ENCODE measurements at regions not wholly inside any gene's neighbourhood (a gene's known extent, or its start where the extent isn't known, plus 50 kb on each side); places are given as distances from the start of the nearest gene placed in this dataset.

DNA sequence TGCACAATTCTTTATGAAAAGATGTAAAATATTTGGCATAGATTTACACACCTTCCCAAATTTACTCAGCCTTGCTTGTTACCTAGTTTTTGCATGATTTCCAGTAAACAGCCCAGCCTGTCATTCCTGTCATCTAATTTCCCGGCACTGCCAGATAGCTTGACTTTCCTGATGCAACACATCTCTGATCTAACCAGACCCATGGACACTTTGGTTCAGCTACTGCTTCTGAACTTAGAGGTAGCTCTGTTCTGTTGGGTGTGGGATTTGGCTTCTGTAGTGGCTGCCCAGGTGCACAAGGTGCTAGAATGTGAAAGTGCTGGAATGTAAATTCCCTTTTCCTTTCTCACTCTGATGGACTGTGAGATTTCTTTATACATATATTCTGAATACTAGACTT is 1033.5 kb downstream of the SLITRK1 start:
- WGBS, 2 experiments (ENCODE audit: extremely low coverage in 2 of 2, insufficient read length in 1 of 2): no CpG with 5 or more reads among the region's 1 CpG
- DNase-seq (no peak), ATAC-seq (ENCODE audit: low read depth) (no peak)
- intact Hi-C loops (cut with micrococcal nuclease) (no loop called here), in situ Hi-C loops (cut with MboI; ENCODE audit: low sequenced_read_pairs) (no loop called here), dilution Hi-C loops (cut with HindIII; ENCODE audit: low sequenced_read_pairs, unreplicated experiment) (no loop called here)
- no peak overlapping the region for H2AFZ ChIP-seq (replicated peaks; ENCODE audit: low read length, poor library complexity)
- CTCF ChIA-PET: no interaction called here
- no peak overlapping the region for H4K8ac ChIP-seq (ENCODE audit: low read depth in 2 of 2, low read length in 2 of 2)
- no peak overlapping the region for H4K5ac ChIP-seq (ENCODE audit: low read depth, low read length)
- POLR2A ChIA-PET (ENCODE audit: unreplicated experiment): no interaction called here
- no peak overlapping the region for H2AK5ac ChIP-seq (ENCODE audit: low read depth, low read length)
- no peak overlapping the region for H2BK120ac ChIP-seq (ENCODE audit: low read depth, low read length)
- H3K9me3 ChIP-seq (ENCODE audit: control insufficient read depth, insufficient read depth, low read length): no peaks in the 10 kb centered on the region
- H3K18ac ChIP-seq (ENCODE audit: low read depth, low read length): no peak overlapping the region
- TF ChIP-seq CEBPB (IDR thresholded peaks at IDR 0.05; ENCODE audit: low read depth, low read length): no peak
- TF ChIP-seq MAFK (IDR thresholded peaks at IDR 0.05; ENCODE audit: low read depth, low read length): no peak
- no peak for TF ChIP-seq NFE2L2 (IDR thresholded peaks at IDR 0.05; ENCODE audit: low read depth, low read length)
- H2AK9ac ChIP-seq (replicated peaks; ENCODE audit: low read depth, low read length, poor library complexity): no peak overlapping the region
- H3K4me3 ChIP-seq (ENCODE audit: insufficient read depth, low read depth, low read length): no peak overlapping the region
- no peak overlapping the region for H2BK20ac ChIP-seq (ENCODE audit: low read depth, low read length)
- H3K56ac ChIP-seq (ENCODE audit: extremely low read depth, insufficient read depth, low read length): no peak overlapping the region
- no peak overlapping the region for H3K23ac ChIP-seq (ENCODE audit: low read depth, low read length)
- H3K27ac ChIP-seq (ENCODE audit: insufficient read depth, low read length): no peak overlapping the region
- H3K36me3 ChIP-seq (ENCODE audit: control insufficient read depth, insufficient read depth, low read length): no peaks in the 10 kb centered on the region
- H4K91ac ChIP-seq (ENCODE audit: insufficient read depth, low read depth, low read length): no peak overlapping the region
- no peak overlapping the region for H2BK5ac ChIP-seq (ENCODE audit: low read depth, low read length, poor library complexity, severe bottlenecking)
- no peak overlapping the region for H3K14ac ChIP-seq (replicated peaks; ENCODE audit: low read depth, low read length)
- no peaks in the 10 kb centered on the region for H4K20me1 ChIP-seq (ENCODE audit: insufficient read depth, low read length)
- no peaks in the 10 kb centered on the region for H3K9me1 ChIP-seq (ENCODE audit: insufficient read depth, low read length)
- H3K4me2 ChIP-seq (ENCODE audit: low read depth, low read length): no peak overlapping the region
- no peak overlapping the region for H2BK15ac ChIP-seq (ENCODE audit: low read depth, low read length)
- H3K79me1 ChIP-seq (ENCODE audit: low read depth in 1 of 2, low read length in 2 of 2): no peaks in the 10 kb centered on the region
- BruUV-seq (replicated peaks): no TSS peak
- H3K4me1 ChIP-seq (ENCODE audit: control insufficient read depth, insufficient read depth, low read length): no peaks in the 10 kb centered on the region
- no peak overlapping the region for H3K9ac ChIP-seq (ENCODE audit: low read depth, low read length)
- H3K27me3 ChIP-seq (ENCODE audit: control insufficient read depth, insufficient read depth, low read length): no peaks in the 10 kb centered on the region
- no peak overlapping the region for H3K4ac ChIP-seq (ENCODE audit: low read depth, low read length)

Measured in IMR-90 (cell line).